ENCODE measurements at regions not wholly inside any gene's neighbourhood (a gene's known extent, or its start where the extent isn't known, plus 50 kb on each side); places are given as distances from the start of the nearest gene placed in this dataset.

GRCh38 chr4:25535701-25536473 is 119.8 kb upstream of the SLC34A2 start:
- no peak overlapping the region for H3K4me3 ChIP-seq (ENCODE audit: low read depth, low read length)
- no peak for DNase-seq (ENCODE audit: low read depth)
- TF ChIP-seq MYC (IDR thresholded peaks at IDR 0.05; ENCODE audit: low read depth, low read length) (no peak), MAX (IDR thresholded peaks at IDR 0.05; ENCODE audit: low read depth, low read length) (no peak), CTCF (IDR thresholded peaks at IDR 0.05; ENCODE audit: low read depth, low read length) (no peak), POLR2A (IDR thresholded peaks at IDR 0.05; ENCODE audit: extremely low read depth, insufficient read length) (no peak)

- no peak for DNase-seq (ENCODE audit: low read depth)
- no peak overlapping the region for H3K4me3 ChIP-seq (ENCODE audit: low read depth, low read length)
These were observed 118.9 kb upstream of the SLC34A2 start for GRCh38 chr4:25536564-25537320.

GRCh38 chr4:25538430-25538829 is 117.2 kb upstream of the SLC34A2 start:
- no peak for DNase-seq (ENCODE audit: low read depth)
- H3K4me3 ChIP-seq (ENCODE audit: low read depth, low read length) = no peak overlapping the region
- no peak for TF ChIP-seq CTCF (IDR thresholded peaks at IDR 0.05; ENCODE audit: low read depth, low read length)
- TF ChIP-seq MAX (IDR thresholded peaks at IDR 0.05; ENCODE audit: low read depth, low read length) = no peak
- TF ChIP-seq POLR2A (IDR thresholded peaks at IDR 0.05; ENCODE audit: extremely low read depth, insufficient read length) = no peak
- no peak for TF ChIP-seq MYC (IDR thresholded peaks at IDR 0.05; ENCODE audit: low read depth, low read length)

More at GRCh38 chr4:25536564-25537320, 118.9 kb upstream of the SLC34A2 start:
- TF ChIP-seq CTCF (IDR thresholded peaks at IDR 0.05; ENCODE audit: low read depth, low read length) (no peak), POLR2A (IDR thresholded peaks at IDR 0.05; ENCODE audit: extremely low read depth, insufficient read length) (no peak), MYC (IDR thresholded peaks at IDR 0.05; ENCODE audit: low read depth, low read length) (no peak), MAX (IDR thresholded peaks at IDR 0.05; ENCODE audit: low read depth, low read length) (no peak)

- TF ChIP-seq MYC (IDR thresholded peaks at IDR 0.05; ENCODE audit: low read depth, low read length) (no peak), CTCF (IDR thresholded peaks at IDR 0.05; ENCODE audit: low read depth, low read length) (no peak), POLR2A (IDR thresholded peaks at IDR 0.05; ENCODE audit: extremely low read depth, insufficient read length) (no peak), MAX (IDR thresholded peaks at IDR 0.05; ENCODE audit: low read depth, low read length) (no peak)
These were observed 116.4 kb upstream of the SLC34A2 start for GRCh38 chr4:25539241-25539640.

GRCh38 chr4:25540734-25541133 is 114.9 kb upstream of the SLC34A2 start:
- DNase-seq (ENCODE audit: low read depth) = no peak
- no peak overlapping the region for H3K4me3 ChIP-seq (ENCODE audit: low read depth, low read length)
- TF ChIP-seq MYC (IDR thresholded peaks at IDR 0.05; ENCODE audit: low read depth, low read length) = no peak
- TF ChIP-seq CTCF (IDR thresholded peaks at IDR 0.05; ENCODE audit: low read depth, low read length) = no peak

More at GRCh38 chr4:25539241-25539640, 116.4 kb upstream of the SLC34A2 start:
- no peak overlapping the region for H3K4me3 ChIP-seq (ENCODE audit: low read depth, low read length)
- DNase-seq (ENCODE audit: low read depth) = no peak

Measured in NB4 (cell line).